Activated naive CD4-positive, alpha-beta T cell treated with anti-CD3 and anti-CD28 coated beads for 36 hours (primary cell): ENCODE measurements at regions not wholly inside any gene's neighbourhood (a gene's known extent, or its start where the extent isn't known, plus 50 kb on each side); places are given as distances from the start of the nearest gene placed in this dataset.

Source experiments
- CTCF ChIA-PET: fragments of 350-600 bp; sonication (Branson Sonifier 250); formaldehyde crosslinking; loops from one replicate; lab custom pipeline; 2021; ENCODE audit warnings: antibody characterized with exemption; lab: Charles Lee
- DNase-seq: peaks from one replicate; pipeline ENCODE4 v3.0.0-alpha.2; 2020
- H3K27ac Mint-ChIP-seq: one replicate; pipeline ENCODE4 v1.8.0; 2021; ENCODE audit warnings: mild to moderate bottlenecking, mixed read lengths
- H3K27me3 Mint-ChIP-seq: one replicate; pipeline ENCODE4 v1.8.0; 2021; ENCODE audit warnings: low read depth, mixed read lengths
- H3K36me3 Mint-ChIP-seq: one replicate; pipeline ENCODE4 v1.8.0; 2021; ENCODE audit warnings: low read depth, mixed read lengths
- H3K4me1 Mint-ChIP-seq: one replicate; pipeline ENCODE4 v1.8.0; 2021; ENCODE audit warnings: low read depth, mixed read lengths
- H3K4me3 Mint-ChIP-seq: one replicate; pipeline ENCODE4 v1.8.0; 2021; ENCODE audit warnings: mild to moderate bottlenecking, moderate library complexity, mixed read lengths
- H3K9me3 Mint-ChIP-seq: one replicate; pipeline ENCODE4 v1.8.0; 2021; ENCODE audit warnings: mixed read lengths
- intact Hi-C: fragments of 100-400 bp; cut with micrococcal nuclease; formaldehyde crosslinking; loops from one replicate; pipeline ENCODE4 v1.15.1; 2023

GRCh38 chr4:176383273-176384077 lies 63.7 kb downstream of the SPCS3 start:
- Mint-ChIP-seq H3K27ac (no peak overlapping the region), H3K4me3 (no peak overlapping the region)

GRCh38 chr4:176385601-176386000 lies 65.8 kb downstream of the SPCS3 start:
- Mint-ChIP-seq H3K27me3 (peaks cover 6% of the 10 kb centered on the region), H3K4me1 (no peaks in the 10 kb centered on the region), H3K27ac (no peak overlapping the region), H3K9me3 (no peaks in the 10 kb centered on the region), H3K36me3 (no peaks in the 10 kb centered on the region), H3K4me3 (no peak overlapping the region)
- CTCF ChIA-PET: interaction anchor here (1.2 kb wide), 1 partner anchor 9 kb away, joined by 3 read pairs; no protein-coding TSS in a partner anchor
- no peak for DNase-seq
- intact Hi-C loops: no loop called here

More at GRCh38 chr4:176383273-176384077, 63.7 kb downstream of the SPCS3 start:
- CTCF ChIA-PET: no interaction called here
- Mint-ChIP-seq H3K36me3 (no peaks in the 10 kb centered on the region), H3K27me3 (peaks cover 3% of the 10 kb centered on the region), H3K9me3 (no peaks in the 10 kb centered on the region), H3K4me1 (no peaks in the 10 kb centered on the region)
- DNase-seq: no peak
- intact Hi-C loops: no loop called here

- H3K4me1 Mint-ChIP-seq: no peaks in the 10 kb centered on the region
- intact Hi-C loops: no loop called here
- peaks cover 6% of the 10 kb centered on the region for H3K27me3 Mint-ChIP-seq
- no peak for DNase-seq
- no peaks in the 10 kb centered on the region for H3K36me3 Mint-ChIP-seq
- CTCF ChIA-PET: no interaction called here
- no peak overlapping the region for H3K27ac Mint-ChIP-seq
- no peaks in the 10 kb centered on the region for H3K9me3 Mint-ChIP-seq
- H3K4me3 Mint-ChIP-seq: no peak overlapping the region
Observed at GRCh38 chr4:176387571-176387970, 67.8 kb downstream of the SPCS3 start.

GRCh38 chr4:176393306-176394013 lies 73.7 kb downstream of the SPCS3 start:
- Mint-ChIP-seq H3K9me3 (no peaks in the 10 kb centered on the region), H3K4me3 (no peak overlapping the region), H3K27me3 (peaks cover 3% of the 10 kb centered on the region), H3K4me1 (no peaks in the 10 kb centered on the region), H3K27ac (no peak overlapping the region), H3K36me3 (no peaks in the 10 kb centered on the region)
- CTCF ChIA-PET: no interaction called here
- DNase-seq: no peak
- intact Hi-C loops: no loop called here

GRCh38 chr4:176400816-176401461 lies 81.2 kb downstream of the SPCS3 start:
- Mint-ChIP-seq H3K36me3 (no peaks in the 10 kb centered on the region), H3K9me3 (peaks cover 2% of the 10 kb centered on the region), H3K4me3 (no peak overlapping the region), H3K27me3 (peaks cover 3% of the 10 kb centered on the region), H3K4me1 (no peaks in the 10 kb centered on the region), H3K27ac (no peak overlapping the region)
- no peak for DNase-seq
- CTCF ChIA-PET: no interaction called here
- intact Hi-C loops: no loop called here

GRCh38 chr4:176404621-176405020 lies 84.9 kb downstream of the SPCS3 start:
- CTCF ChIA-PET: no interaction called here
- no peak overlapping the region for H3K27ac Mint-ChIP-seq
- peaks cover 3% of the 10 kb centered on the region for H3K27me3 Mint-ChIP-seq
- H3K36me3 Mint-ChIP-seq: no peaks in the 10 kb centered on the region
- intact Hi-C loops: no loop called here
- H3K4me1 Mint-ChIP-seq: no peaks in the 10 kb centered on the region
- H3K9me3 Mint-ChIP-seq: peaks cover 2% of the 10 kb centered on the region
- no peak for DNase-seq
- H3K4me3 Mint-ChIP-seq: no peak overlapping the region

- H3K36me3 Mint-ChIP-seq: no peaks in the 10 kb centered on the region
- no peak for DNase-seq
- H3K27ac Mint-ChIP-seq: no peak overlapping the region
- no peaks in the 10 kb centered on the region for H3K4me1 Mint-ChIP-seq
- CTCF ChIA-PET: interaction anchor here (0.6 kb wide), 1 partner anchor 11 kb away, joined by 5 read pairs; no protein-coding TSS in a partner anchor
- no peak overlapping the region for H3K4me3 Mint-ChIP-seq
- intact Hi-C loops: no loop called here
- peaks cover 7% of the 10 kb centered on the region for H3K27me3 Mint-ChIP-seq
- peaks cover 2% of the 10 kb centered on the region for H3K9me3 Mint-ChIP-seq
Observed at GRCh38 chr4:176406297-176406696, 86.5 kb downstream of the SPCS3 start.

- intact Hi-C loops: no loop called here
Observed at GRCh38 chr4:176406736-176407135, 87.0 kb downstream of the SPCS3 start.

GRCh38 chr4:176409627-176410026 lies 89.9 kb downstream of the SPCS3 start:
- H3K4me1 Mint-ChIP-seq: no peaks in the 10 kb centered on the region
- no peaks in the 10 kb centered on the region for H3K36me3 Mint-ChIP-seq
- no peak overlapping the region for H3K27ac Mint-ChIP-seq
- DNase-seq: no peak
- no peak overlapping the region for H3K4me3 Mint-ChIP-seq
- peaks cover 2% of the 10 kb centered on the region for H3K9me3 Mint-ChIP-seq
- peaks cover 5% of the 10 kb centered on the region for H3K27me3 Mint-ChIP-seq
- CTCF ChIA-PET: interaction anchor here (0.7 kb wide), 1 partner anchor 251 kb away, joined by 3 read pairs; no protein-coding TSS in a partner anchor
- intact Hi-C loops: no loop called here

More at GRCh38 chr4:176406736-176407135, 87.0 kb downstream of the SPCS3 start:
- no peak for DNase-seq
- Mint-ChIP-seq H3K4me1 (no peaks in the 10 kb centered on the region), H3K9me3 (peaks cover 2% of the 10 kb centered on the region), H3K36me3 (no peaks in the 10 kb centered on the region), H3K4me3 (no peak overlapping the region), H3K27me3 (peaks cover 7% of the 10 kb centered on the region), H3K27ac (no peak overlapping the region)
- CTCF ChIA-PET: interaction anchor here (0.6 kb wide), 1 partner anchor 11 kb away, joined by 5 read pairs; no protein-coding TSS in a partner anchor

GRCh38 chr4:176413171-176413570 lies 93.4 kb downstream of the SPCS3 start:
- Mint-ChIP-seq H3K4me1 (no peaks in the 10 kb centered on the region), H3K36me3 (no peaks in the 10 kb centered on the region), H3K27ac (no peak overlapping the region), H3K9me3 (peaks cover 4% of the 10 kb centered on the region), H3K4me3 (no peak overlapping the region), H3K27me3 (peaks cover 8% of the 10 kb centered on the region)
- no peak for DNase-seq
- CTCF ChIA-PET: no interaction called here
- intact Hi-C loops: no loop called here

- Mint-ChIP-seq H3K36me3 (no peaks in the 10 kb centered on the region), H3K4me3 (no peak overlapping the region), H3K27me3 (peaks cover 4% of the 10 kb centered on the region), H3K9me3 (peaks cover 1% of the 10 kb centered on the region), H3K4me1 (no peaks in the 10 kb centered on the region), H3K27ac (no peak overlapping the region)
- DNase-seq: no peak
- intact Hi-C loops: no loop called here
- CTCF ChIA-PET: no interaction called here
Observed at GRCh38 chr4:176422001-176422400, 102.2 kb downstream of the SPCS3 start.

GRCh38 chr4:176422511-176422910 lies 102.7 kb downstream of the SPCS3 start:
- H3K36me3 Mint-ChIP-seq: no peaks in the 10 kb centered on the region
- H3K4me1 Mint-ChIP-seq: no peaks in the 10 kb centered on the region
- no peaks in the 10 kb centered on the region for H3K27me3 Mint-ChIP-seq
- DNase-seq: no peak
- H3K27ac Mint-ChIP-seq: no peak overlapping the region
- H3K4me3 Mint-ChIP-seq: no peak overlapping the region
- H3K9me3 Mint-ChIP-seq: no peaks in the 10 kb centered on the region
- CTCF ChIA-PET: no interaction called here
- intact Hi-C loops: no loop called here
